Memory B cell (primary cell): ENCODE measurements at regions not wholly inside any gene's neighbourhood (a gene's known extent, or its start where the extent isn't known, plus 50 kb on each side); places are given as distances from the start of the nearest gene placed in this dataset.

Source experiments
- ATAC-seq: fragments of 150-1000 bp; cut with Tn5 transposase; 2 replicates; pipeline ENCODE4 v1.10.0; 2021; ENCODE audit warnings: low read depth, mild to moderate bottlenecking, moderate library complexity
- DNase-seq, 2 donors: peaks; one replicate each; pipeline ENCODE4 v3.0.0; 2022; ENCODE audit warnings: low spot score in 2 of 2
- H3K27ac Mint-ChIP-seq: one replicate; pipeline ENCODE4 v1.8.0; 2022; ENCODE audit warnings: mild to moderate bottlenecking, moderate library complexity, mixed read lengths
- H3K27me3 Mint-ChIP-seq: one replicate; pipeline ENCODE4 v1.8.0; 2022; ENCODE audit warnings: mixed read lengths
- H3K36me3 Mint-ChIP-seq: one replicate; pipeline ENCODE4 v1.8.0; 2022; ENCODE audit warnings: mild to moderate bottlenecking, mixed read lengths
- H3K4me1 Mint-ChIP-seq: one replicate; pipeline ENCODE4 v1.8.0; 2022; ENCODE audit warnings: mixed read lengths
- H3K4me3 Mint-ChIP-seq: one replicate; pipeline ENCODE4 v1.8.0; 2022; ENCODE audit warnings: mild to moderate bottlenecking, moderate library complexity, mixed read lengths
- H3K9me3 Mint-ChIP-seq: one replicate; pipeline ENCODE4 v1.8.0; 2022; ENCODE audit warnings: mixed read lengths

GRCh38 chr3:130242850-130243569 is 102.5 kb upstream of the COL6A5 start:
- no peak for DNase-seq
- no peaks in the 10 kb centered on the region for H3K4me1 Mint-ChIP-seq
- no peaks in the 10 kb centered on the region for H3K27me3 Mint-ChIP-seq
- no peaks in the 10 kb centered on the region for H3K9me3 Mint-ChIP-seq
- ATAC-seq: no peak
- H3K27ac Mint-ChIP-seq: no peak overlapping the region
- no peak overlapping the region for H3K4me3 Mint-ChIP-seq
- no peaks in the 10 kb centered on the region for H3K36me3 Mint-ChIP-seq

GRCh38 chr3:130243808-130244207 is 101.7 kb upstream of the COL6A5 start:
- Mint-ChIP-seq H3K36me3 (no peaks in the 10 kb centered on the region), H3K4me1 (no peaks in the 10 kb centered on the region), H3K27me3 (no peaks in the 10 kb centered on the region), H3K27ac (no peak overlapping the region), H3K4me3 (no peak overlapping the region), H3K9me3 (no peaks in the 10 kb centered on the region)
- DNase-seq: no peak
- ATAC-seq: no peak

- Mint-ChIP-seq H3K27ac (no peak overlapping the region), H3K27me3 (no peaks in the 10 kb centered on the region), H3K4me3 (no peak overlapping the region), H3K36me3 (no peaks in the 10 kb centered on the region), H3K9me3 (no peaks in the 10 kb centered on the region), H3K4me1 (no peaks in the 10 kb centered on the region)
- no peak for DNase-seq
- no peak for ATAC-seq
Measured at GRCh38 chr3:130250982-130251381, 94.5 kb upstream of the COL6A5 start.

GRCh38 chr3:130255442-130255841 is 90.0 kb upstream of the COL6A5 start:
- Mint-ChIP-seq H3K27ac (no peak overlapping the region), H3K27me3 (peaks cover 2% of the 10 kb centered on the region), H3K9me3 (no peaks in the 10 kb centered on the region), H3K4me1 (no peaks in the 10 kb centered on the region), H3K4me3 (no peak overlapping the region), H3K36me3 (no peaks in the 10 kb centered on the region)
- DNase-seq (no peak), ATAC-seq (no peak)

GRCh38 chr3:130256821-130257340 is 88.6 kb upstream of the COL6A5 start:
- Mint-ChIP-seq H3K36me3 (no peaks in the 10 kb centered on the region), H3K4me1 (no peaks in the 10 kb centered on the region), H3K27me3 (peaks cover 2% of the 10 kb centered on the region), H3K9me3 (no peaks in the 10 kb centered on the region), H3K27ac (no peak overlapping the region), H3K4me3 (no peak overlapping the region)
- no peak for ATAC-seq
- no peak for DNase-seq

GRCh38 chr3:130258532-130258952 is 86.9 kb upstream of the COL6A5 start:
- no peaks in the 10 kb centered on the region for H3K9me3 Mint-ChIP-seq
- H3K4me1 Mint-ChIP-seq: no peaks in the 10 kb centered on the region
- no peak overlapping the region for H3K4me3 Mint-ChIP-seq
- no peaks in the 10 kb centered on the region for H3K36me3 Mint-ChIP-seq
- DNase-seq (no peak), ATAC-seq (no peak)
- peaks cover 2% of the 10 kb centered on the region for H3K27me3 Mint-ChIP-seq
- no peak overlapping the region for H3K27ac Mint-ChIP-seq

GRCh38 chr3:130259166-130259874 is 86.2 kb upstream of the COL6A5 start:
- Mint-ChIP-seq H3K4me3 (no peak overlapping the region), H3K27ac (no peak overlapping the region), H3K9me3 (no peaks in the 10 kb centered on the region), H3K36me3 (no peaks in the 10 kb centered on the region), H3K4me1 (no peaks in the 10 kb centered on the region), H3K27me3 (peaks cover 2% of the 10 kb centered on the region)
- ATAC-seq (no peak), DNase-seq (no peak)

- no peaks in the 10 kb centered on the region for H3K9me3 Mint-ChIP-seq
- DNase-seq: no peak
- no peak for ATAC-seq
Measured at GRCh38 chr3:130260918-130261317, 84.6 kb upstream of the COL6A5 start.

GRCh38 chr3:130263708-130264107 is 81.8 kb upstream of the COL6A5 start:
- Mint-ChIP-seq H3K9me3 (no peaks in the 10 kb centered on the region), H3K4me1 (no peaks in the 10 kb centered on the region), H3K27me3 (peaks cover 2% of the 10 kb centered on the region), H3K36me3 (no peaks in the 10 kb centered on the region), H3K4me3 (no peak overlapping the region), H3K27ac (no peak overlapping the region)
- ATAC-seq: no peak
- no peak for DNase-seq

More at GRCh38 chr3:130260918-130261317, 84.6 kb upstream of the COL6A5 start:
- H3K27ac Mint-ChIP-seq: no peak overlapping the region
- no peaks in the 10 kb centered on the region for H3K36me3 Mint-ChIP-seq
- no peaks in the 10 kb centered on the region for H3K4me1 Mint-ChIP-seq
- peaks cover 2% of the 10 kb centered on the region for H3K27me3 Mint-ChIP-seq
- no peak overlapping the region for H3K4me3 Mint-ChIP-seq

- no peak overlapping the region for H3K4me3 Mint-ChIP-seq
- peaks cover 1% of the 10 kb centered on the region for H3K9me3 Mint-ChIP-seq
- H3K27ac Mint-ChIP-seq: no peak overlapping the region
- no peaks in the 10 kb centered on the region for H3K4me1 Mint-ChIP-seq
- H3K36me3 Mint-ChIP-seq: no peaks in the 10 kb centered on the region
- peaks cover 7% of the 10 kb centered on the region for H3K27me3 Mint-ChIP-seq
- ATAC-seq: no peak
- DNase-seq: no peak
Measured at GRCh38 chr3:130266817-130267216, 78.7 kb upstream of the COL6A5 start.

- H3K27me3 Mint-ChIP-seq: peaks cover 8% of the 10 kb centered on the region
- H3K4me3 Mint-ChIP-seq: no peak overlapping the region
- H3K36me3 Mint-ChIP-seq: no peaks in the 10 kb centered on the region
- no peak overlapping the region for H3K27ac Mint-ChIP-seq
- DNase-seq: no peak
- H3K4me1 Mint-ChIP-seq: no peaks in the 10 kb centered on the region
- no peaks in the 10 kb centered on the region for H3K9me3 Mint-ChIP-seq
- ATAC-seq: peak; percentile 21
Measured at GRCh38 chr3:130276203-130276803, 69.2 kb upstream of the COL6A5 start.

GRCh38 chr3:130288670-130289069 is 56.8 kb upstream of the COL6A5 start:
- Mint-ChIP-seq H3K4me3 (no peak overlapping the region), H3K9me3 (no peaks in the 10 kb centered on the region), H3K36me3 (no peaks in the 10 kb centered on the region), H3K27me3 (peaks cover 5% of the 10 kb centered on the region), H3K4me1 (peaks cover 2% of the 10 kb centered on the region), H3K27ac (no peak overlapping the region)
- DNase-seq: no peak
- no peak for ATAC-seq

GRCh38 chr3:130291148-130291547 is 54.3 kb upstream of the COL6A5 start:
- H3K4me3 Mint-ChIP-seq: no peak overlapping the region
- H3K36me3 Mint-ChIP-seq: no peaks in the 10 kb centered on the region
- H3K9me3 Mint-ChIP-seq: peaks cover 2% of the 10 kb centered on the region
- H3K27ac Mint-ChIP-seq: no peak overlapping the region
- ATAC-seq (no peak), DNase-seq (no peak)
- peaks cover 5% of the 10 kb centered on the region for H3K27me3 Mint-ChIP-seq
- peaks cover 2% of the 10 kb centered on the region for H3K4me1 Mint-ChIP-seq

- peaks cover 2% of the 10 kb centered on the region for H3K9me3 Mint-ChIP-seq
- H3K4me3 Mint-ChIP-seq: no peak overlapping the region
- no peak overlapping the region for H3K27ac Mint-ChIP-seq
Measured at GRCh38 chr3:130293247-130293646, 52.2 kb upstream of the COL6A5 start.

More at GRCh38 chr3:130293247-130293646, 52.2 kb upstream of the COL6A5 start:
- Mint-ChIP-seq H3K36me3 (no peaks in the 10 kb centered on the region), H3K4me1 (no peaks in the 10 kb centered on the region), H3K27me3 (peaks cover 5% of the 10 kb centered on the region)
- ATAC-seq (no peak), DNase-seq (no peak)
